GM12878 (cell line): ENCODE measurements at regions not wholly inside any gene's neighbourhood (a gene's known extent, or its start where the extent isn't known, plus 50 kb on each side); places are given as distances from the start of the nearest gene placed in this dataset.
A peak's percentile ranks its signal among the peaks of the same experiment; 100 is the strongest.

Experiments
- ATAC-seq: fragments of 200-7000 bp; cut with Tn5 transposase; 3 replicates; pipeline ENCODE4 v1.9.1; 2020; ENCODE audit warnings: mild to moderate bottlenecking, moderate library complexity
- BruUV-seq: library from RNA; stranded (reverse); fragments of 400-500 nt; replicated peaks from 2 replicates; lab custom pipeline; 2021; lab: Mats Ljungman, UMichigan
- CTCF ChIA-PET: fragments of 300-600 bp; sonication (Branson Sonifier 250); formaldehyde crosslinking; extraction: SDS; loops from one replicate; lab custom pipeline; 2021; ENCODE audit warnings: inconsistent platforms; lab: Yijun Ruan, JAX
- POLR2A ChIA-PET: fragments of 350-600 bp; formaldehyde crosslinking; extraction: SDS; loops from one replicate; lab custom pipeline; 2021; ENCODE audit warnings: inconsistent platforms; lab: Charles Lee
- RAD21 ChIA-PET: fragments of 300-600 bp; sonication (Branson Sonifier 250); formaldehyde crosslinking; loops from one replicate; lab custom pipeline; 2023; ENCODE audit warnings: antibody characterized with exemption; ENCODE audit not compliant: unreplicated experiment; lab: Charles Lee
- SMC1A ChIA-PET: fragments of 300-600 bp; sonication (Branson Sonifier 250); formaldehyde crosslinking; loops from one replicate; lab custom pipeline; 2023; ENCODE audit not compliant: unreplicated experiment, uncharacterized antibody; lab: Charles Lee
- DNase-seq: peaks from one replicate; pipeline ENCODE4 v3.0.0-alpha.2; 2011; ENCODE audit warnings: low read depth, low spot score
- FAIRE-seq: peaks from 3 replicates; lab custom pipeline; 2011; peaks lifted over from hg19 to GRCh38; lab: Jason Lieb, UNC
- H2AFZ ChIP-seq: 2 replicates; pipeline ENCODE4 v1.6.0; 2011; ENCODE audit warnings: low read depth, low read length, control low read depth; ENCODE audit not compliant: control insufficient read depth
- H3K27ac ChIP-seq: 2 replicates; pipeline ENCODE4 v1.5.1; 2011; ENCODE audit warnings: control low read depth; ENCODE audit not compliant: control insufficient read depth, insufficient read depth
- H3K27me3 ChIP-seq, 2 experiments: replicated peaks in 1 of 2; 2 replicates each; pipeline versions ENCODE4 v1.6.0 to v1.6.1; 2011; ENCODE audit warnings: low read length in 1 of 2; ENCODE audit not compliant: control insufficient read depth in 2 of 2, insufficient read depth in 2 of 2
- H3K36me3 ChIP-seq, 2 experiments: 2 replicates each; pipeline ENCODE4 v1.5.1; 2011; ENCODE audit warnings: low read length in 1 of 2; ENCODE audit not compliant: control insufficient read depth in 2 of 2, insufficient read depth in 2 of 2
- H3K4me1 ChIP-seq: 2 replicates; pipeline ENCODE4 v1.6.1; 2011; ENCODE audit warnings: mild to moderate bottlenecking, low read length, moderate library complexity, mixed read lengths; ENCODE audit not compliant: control insufficient read depth, insufficient read depth
- H3K4me2 ChIP-seq: 2 replicates; pipeline ENCODE4 v1.6.0; 2011; ENCODE audit warnings: control low read depth; ENCODE audit not compliant: control insufficient read depth, insufficient read depth
- H3K4me3 ChIP-seq: fragments of 200-600 bp; sonication (generic); 2 replicates; pipeline ENCODE4 v1.5.1; 2016
- H3K79me2 ChIP-seq: 2 replicates; pipeline ENCODE4 v1.6.0; 2011; ENCODE audit warnings: low read length; ENCODE audit not compliant: control insufficient read depth, insufficient read depth
- H3K9ac ChIP-seq: 2 replicates; pipeline ENCODE4 v1.8.0; 2011; ENCODE audit warnings: low read length, control low read depth, mixed read lengths; ENCODE audit not compliant: control insufficient read depth, insufficient read depth
- H3K9me3 ChIP-seq: replicated peaks from 3 replicates; pipeline ENCODE4 v1.5.1; 2011; ENCODE audit warnings: mild to moderate bottlenecking, low read length; ENCODE audit not compliant: control insufficient read depth, insufficient read depth
- H4K20me1 ChIP-seq: 2 replicates; pipeline ENCODE4 v1.6.0; 2011; ENCODE audit not compliant: control insufficient read depth, insufficient read depth
- ATF7 ChIP-seq: fragments of 450-650 bp; IDR thresholded peaks from 2 replicates; pipeline ENCODE4 v1.6.1; 2016; ENCODE audit warnings: low read depth, mild to moderate bottlenecking
- IRF3 ChIP-seq: fragments of 450-650 bp; IDR thresholded peaks from 2 replicates; pipeline ENCODE4 v1.6.1; 2014; ENCODE audit warnings: mild to moderate bottlenecking
- PML ChIP-seq: IDR thresholded peaks from 2 replicates; pipeline ENCODE4 v1.6.1; 2012; ENCODE audit warnings: low read length, inconsistent platforms
- WGBS: methylation state at CpG from one replicate; pipeline ENCODE4 v1.1.6; 2016; ENCODE audit warnings: low lambda C conversion rate; ENCODE audit not compliant: insufficient replicate concordance, insufficient coverage; ENCODE audit errors: missing lambda C conversion rate; 5-methylcytosine and 5-hydroxymethylcytosine counted together
- in situ Hi-C: fragments of 300-500 bp; cut with MboI; formaldehyde crosslinking; loops from 9 replicates; pipeline ENCODE4 v1.14.3; 2018; ENCODE audit warnings: mixed read lengths
- intact Hi-C: fragments of 100-400 bp; cut with micrococcal nuclease; formaldehyde crosslinking; loops from one replicate; pipeline ENCODE4 v1.14.2; 2022; ENCODE audit not compliant: unreplicated experiment
- TF ChIP-seq, protein P1 (sequence below): fragments of 450-650 bp; IDR thresholded peaks from 2 replicates; pipeline ENCODE4 v1.6.1; 2017; ENCODE audit warnings: low read depth, mild to moderate bottlenecking, moderate library complexity

GRCh38 chr5:35415309-35415708 lies 185.0 kb upstream of the PRLR start (continued):
- TF ChIP-seq IRF3 = no peak
- TF ChIP-seq, protein P1, sequence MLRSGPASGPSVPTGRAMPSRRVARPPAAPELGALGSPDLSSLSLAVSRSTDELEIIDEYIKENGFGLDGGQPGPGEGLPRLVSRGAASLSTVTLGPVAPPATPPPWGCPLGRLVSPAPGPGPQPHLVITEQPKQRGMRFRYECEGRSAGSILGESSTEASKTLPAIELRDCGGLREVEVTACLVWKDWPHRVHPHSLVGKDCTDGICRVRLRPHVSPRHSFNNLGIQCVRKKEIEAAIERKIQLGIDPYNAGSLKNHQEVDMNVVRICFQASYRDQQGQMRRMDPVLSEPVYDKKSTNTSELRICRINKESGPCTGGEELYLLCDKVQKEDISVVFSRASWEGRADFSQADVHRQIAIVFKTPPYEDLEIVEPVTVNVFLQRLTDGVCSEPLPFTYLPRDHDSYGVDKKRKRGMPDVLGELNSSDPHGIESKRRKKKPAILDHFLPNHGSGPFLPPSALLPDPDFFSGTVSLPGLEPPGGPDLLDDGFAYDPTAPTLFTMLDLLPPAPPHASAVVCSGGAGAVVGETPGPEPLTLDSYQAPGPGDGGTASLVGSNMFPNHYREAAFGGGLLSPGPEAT = no peak

DNA sequence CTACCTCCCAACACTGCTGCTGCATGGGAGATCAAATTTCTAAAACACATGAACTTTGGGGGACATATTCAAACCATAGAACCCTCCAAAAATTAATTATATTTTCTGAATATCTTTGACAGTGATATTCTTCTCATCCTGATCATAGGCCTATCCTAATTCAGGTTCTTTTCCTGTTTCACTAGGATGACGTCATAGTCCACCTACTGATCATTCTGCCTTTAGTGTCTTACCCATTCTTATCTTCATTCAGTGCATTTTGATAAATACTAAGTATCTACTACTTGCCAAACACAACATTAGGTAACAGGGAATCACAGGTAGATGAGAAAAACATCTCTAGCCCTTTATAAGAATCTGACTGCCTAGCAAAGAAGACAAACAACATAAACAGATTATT lies 179.1 kb upstream of the PRLR start:
- peak; percentile 75 for TF ChIP-seq ATF7
- no peak for TF ChIP-seq PML
- SMC1A ChIA-PET = no interaction called here
- 17% methylated on average over 1 of the region's 1 CpG for WGBS
- Histone ChIP-seq H3K4me3 (no peak overlapping the region), H3K27me3 (no peaks in the 10 kb centered on the region), H3K9ac (no peak overlapping the region), H3K4me1 (no peaks in the 10 kb centered on the region), H3K9me3 (no peaks in the 10 kb centered on the region; the same call in 2 of the 3 replicates), H3K4me2 (no peak overlapping the region), H3K79me2 (no peaks in the 10 kb centered on the region), H4K20me1 (no peaks in the 10 kb centered on the region), H3K27ac (no peak overlapping the region), H2AFZ (no peak overlapping the region), H3K36me3 (no peaks in the 10 kb centered on the region)
- BruUV-seq = no TSS peak
- POLR2A ChIA-PET = no interaction called here
- intact Hi-C loops = no loop called here
- FAIRE-seq (no peak), DNase-seq (no peak), ATAC-seq (no peak)
- in situ Hi-C loops = no loop called here
- CTCF ChIA-PET = no interaction called here
- RAD21 ChIA-PET = no interaction called here
